Activated CD8-positive, alpha-beta memory T cell treated with anti-CD3 and anti-CD28 coated beads for 24 hours (primary cell): ENCODE measurements at regions not wholly inside any gene's neighbourhood (a gene's known extent, or its start where the extent isn't known, plus 50 kb on each side); places are given as distances from the start of the nearest gene placed in this dataset.

Experiments used
- DNase-seq: peaks from one replicate; pipeline ENCODE4 v3.0.0-alpha.2; 2020

- no peak for DNase-seq
Observed at GRCh38 chr2:147792966-147793617, 51.7 kb upstream of the ACVR2A start.

GRCh38 chr2:147790580-147790979, 54.2 kb upstream of the ACVR2A start:
- no peak for DNase-seq

GRCh38 chr2:147789720-147790119, 55.1 kb upstream of the ACVR2A start:
- DNase-seq = no peak

GRCh38 chr2:147789287-147789686, 55.5 kb upstream of the ACVR2A start:
- no peak for DNase-seq

GRCh38 chr2:147782141-147782930, 62.5 kb upstream of the ACVR2A start:
- no peak for DNase-seq

- no peak for DNase-seq
Observed at GRCh38 chr2:147779440-147779839, 65.4 kb upstream of the ACVR2A start.

GRCh38 chr2:147777394-147777793, 67.4 kb upstream of the ACVR2A start:
- DNase-seq = no peak

- DNase-seq = no peak
Observed at GRCh38 chr2:147774805-147775204, 70.0 kb upstream of the ACVR2A start.

- no peak for DNase-seq
Observed at GRCh38 chr2:147773479-147773878, 71.3 kb upstream of the ACVR2A start.

- DNase-seq = no peak
Observed at GRCh38 chr2:147772781-147773180, 72.0 kb upstream of the ACVR2A start.

- no peak for DNase-seq
Observed at GRCh38 chr2:147763861-147764260, 81.0 kb upstream of the ACVR2A start.

- no peak for DNase-seq
Observed at GRCh38 chr2:147760984-147761383, 83.8 kb upstream of the ACVR2A start.

GRCh38 chr2:147759536-147759935, 85.3 kb upstream of the ACVR2A start:
- DNase-seq = no peak

- no peak for DNase-seq
Observed at GRCh38 chr2:147758821-147759220, 86.0 kb upstream of the ACVR2A start.

- no peak for DNase-seq
Observed at GRCh38 chr2:147756069-147756468, 88.8 kb upstream of the ACVR2A start.

- DNase-seq = no peak
Observed at GRCh38 chr2:147740211-147740927, 104.5 kb upstream of the ACVR2A start.

- no peak for DNase-seq
Observed at GRCh38 chr2:147739508-147739907, 105.3 kb upstream of the ACVR2A start.

- DNase-seq = no peak
Observed at GRCh38 chr2:147718831-147719230, 126.0 kb upstream of the ACVR2A start.

GRCh38 chr2:147716906-147717305, 127.9 kb upstream of the ACVR2A start:
- DNase-seq = no peak

GRCh38 chr2:147715807-147716206, 129.0 kb upstream of the ACVR2A start:
- no peak for DNase-seq

- DNase-seq = no peak
Observed at GRCh38 chr2:147714582-147714981, 130.2 kb upstream of the ACVR2A start.

- no peak for DNase-seq
Observed at GRCh38 chr2:147713349-147713748, 131.5 kb upstream of the ACVR2A start.

- DNase-seq = no peak
Observed at GRCh38 chr2:147712051-147712450, 132.8 kb upstream of the ACVR2A start.

GRCh38 chr2:147711031-147711430, 133.8 kb upstream of the ACVR2A start:
- no peak for DNase-seq
